ENCODE measurements at regions not wholly inside any gene's neighbourhood (a gene's known extent, or its start where the extent isn't known, plus 50 kb on each side); places are given as distances from the start of the nearest gene placed in this dataset.

DNA sequence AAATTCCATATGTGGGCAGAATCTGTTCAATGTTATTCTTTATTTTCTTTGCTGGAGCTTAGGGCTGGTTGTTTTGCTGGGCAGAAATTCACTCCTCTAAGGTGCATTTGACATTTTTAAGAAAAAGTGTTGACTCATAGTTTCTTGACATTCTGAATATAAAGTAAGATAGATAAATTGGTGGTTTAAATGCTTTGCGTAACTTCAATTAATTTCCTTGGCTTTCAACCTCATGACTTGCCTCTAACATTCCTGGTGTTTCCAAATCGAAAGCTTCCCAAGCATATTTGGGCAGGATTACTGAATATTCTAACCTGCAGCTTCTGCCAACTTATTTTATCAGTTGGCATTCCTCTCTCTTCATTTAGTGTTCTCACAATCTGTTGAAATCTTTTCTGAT is 718.7 kb upstream of the ADGRB3 start:
- POLR2A ChIA-PET: no interaction called here
- 41% methylated on average over 2 of the region's 2 CpGs for WGBS (ENCODE audit: missing lambda C conversion rate)
- H3K27ac ChIP-seq: no peak overlapping the region
- no peak overlapping the region for H3K4me2 ChIP-seq
- CTCF ChIA-PET: no interaction called here
- no peaks in the 10 kb centered on the region for H3K9me3 ChIP-seq
- DNase-seq (ENCODE audit: low read depth in 1 of 2, low spot score in 1 of 2): no peak
- TF ChIP-seq, protein P1, sequence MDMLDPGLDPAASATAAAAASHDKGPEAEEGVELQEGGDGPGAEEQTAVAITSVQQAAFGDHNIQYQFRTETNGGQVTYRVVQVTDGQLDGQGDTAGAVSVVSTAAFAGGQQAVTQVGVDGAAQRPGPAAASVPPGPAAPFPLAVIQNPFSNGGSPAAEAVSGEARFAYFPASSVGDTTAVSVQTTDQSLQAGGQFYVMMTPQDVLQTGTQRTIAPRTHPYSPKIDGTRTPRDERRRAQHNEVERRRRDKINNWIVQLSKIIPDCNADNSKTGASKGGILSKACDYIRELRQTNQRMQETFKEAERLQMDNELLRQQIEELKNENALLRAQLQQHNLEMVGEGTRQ (IDR thresholded peaks at IDR 0.05): no peak
- TF ChIP-seq EP300 (IDR thresholded peaks at IDR 0.05) (no peak), FOSB (CRISPR knock-in tag; IDR thresholded peaks at IDR 0.05) (no peak), PHF8 (IDR thresholded peaks at IDR 0.05; ENCODE audit: borderline replicate concordance, low read depth) (no peak), SREBF2 (IDR thresholded peaks at IDR 0.05) (no peak), HDAC2 (IDR thresholded peaks at IDR 0.05) (no peak), ZFP36 (IDR thresholded peaks at IDR 0.05; ENCODE audit: borderline replicate concordance, partially characterized antibody) (no peak), POLR2A (IDR thresholded peaks at IDR 0.05; ENCODE audit: low read length) (no peak)
- TF ChIP-seq, protein P2, sequence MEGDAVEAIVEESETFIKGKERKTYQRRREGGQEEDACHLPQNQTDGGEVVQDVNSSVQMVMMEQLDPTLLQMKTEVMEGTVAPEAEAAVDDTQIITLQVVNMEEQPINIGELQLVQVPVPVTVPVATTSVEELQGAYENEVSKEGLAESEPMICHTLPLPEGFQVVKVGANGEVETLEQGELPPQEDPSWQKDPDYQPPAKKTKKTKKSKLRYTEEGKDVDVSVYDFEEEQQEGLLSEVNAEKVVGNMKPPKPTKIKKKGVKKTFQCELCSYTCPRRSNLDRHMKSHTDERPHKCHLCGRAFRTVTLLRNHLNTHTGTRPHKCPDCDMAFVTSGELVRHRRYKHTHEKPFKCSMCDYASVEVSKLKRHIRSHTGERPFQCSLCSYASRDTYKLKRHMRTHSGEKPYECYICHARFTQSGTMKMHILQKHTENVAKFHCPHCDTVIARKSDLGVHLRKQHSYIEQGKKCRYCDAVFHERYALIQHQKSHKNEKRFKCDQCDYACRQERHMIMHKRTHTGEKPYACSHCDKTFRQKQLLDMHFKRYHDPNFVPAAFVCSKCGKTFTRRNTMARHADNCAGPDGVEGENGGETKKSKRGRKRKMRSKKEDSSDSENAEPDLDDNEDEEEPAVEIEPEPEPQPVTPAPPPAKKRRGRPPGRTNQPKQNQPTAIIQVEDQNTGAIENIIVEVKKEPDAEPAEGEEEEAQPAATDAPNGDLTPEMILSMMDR (IDR thresholded peaks at IDR 0.05): no peak
- TF ChIP-seq, protein P3, sequence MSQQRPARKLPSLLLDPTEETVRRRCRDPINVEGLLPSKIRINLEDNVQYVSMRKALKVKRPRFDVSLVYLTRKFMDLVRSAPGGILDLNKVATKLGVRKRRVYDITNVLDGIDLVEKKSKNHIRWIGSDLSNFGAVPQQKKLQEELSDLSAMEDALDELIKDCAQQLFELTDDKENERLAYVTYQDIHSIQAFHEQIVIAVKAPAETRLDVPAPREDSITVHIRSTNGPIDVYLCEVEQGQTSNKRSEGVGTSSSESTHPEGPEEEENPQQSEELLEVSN (IDR thresholded peaks at IDR 0.05; ENCODE audit: borderline replicate concordance, low read depth): no peak
- no peak overlapping the region for H3K4me3 ChIP-seq
- FAIRE-seq: no peak
- no peaks in the 10 kb centered on the region for H3K4me1 ChIP-seq
- no peak for ATAC-seq

DNA sequence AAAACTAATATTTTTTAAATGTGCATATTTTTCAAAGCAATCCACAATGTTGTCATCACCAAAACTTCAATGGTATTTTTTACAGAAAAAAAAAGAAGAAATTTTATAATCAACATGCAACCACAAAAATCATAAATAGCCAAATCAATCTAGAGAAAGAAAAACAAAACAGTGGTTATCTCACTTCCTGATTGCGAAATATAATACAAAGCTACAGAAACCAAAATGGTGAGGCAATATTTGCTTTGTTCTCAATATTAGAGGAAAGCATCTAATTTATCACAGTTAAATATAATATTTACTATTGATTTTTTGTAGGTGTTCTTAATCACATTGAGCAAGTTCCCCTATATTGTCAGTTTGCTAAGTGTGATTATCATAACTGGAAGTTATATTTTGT is 720.7 kb upstream of the ADGRB3 start:
- Histone ChIP-seq H3K4me2 (no peak overlapping the region), H3K4me3 (no peak overlapping the region), H3K27ac (no peak overlapping the region), H3K9me3 (no peaks in the 10 kb centered on the region), H3K4me1 (no peaks in the 10 kb centered on the region)
- no peak for DNase-seq (ENCODE audit: low read depth in 1 of 2, low spot score in 1 of 2)
- ChIA-PET POLR2A (no interaction called here), CTCF (no interaction called here)
- ATAC-seq: no peak
- FAIRE-seq: no peak
- 10% methylated on average over 1 of the region's 1 CpG for WGBS (ENCODE audit: missing lambda C conversion rate)
- TF ChIP-seq RFX5 (IDR thresholded peaks at IDR 0.05): no peak
- TF ChIP-seq FOSB (CRISPR knock-in tag; IDR thresholded peaks at IDR 0.05): no peak
- TF ChIP-seq, protein P4, sequence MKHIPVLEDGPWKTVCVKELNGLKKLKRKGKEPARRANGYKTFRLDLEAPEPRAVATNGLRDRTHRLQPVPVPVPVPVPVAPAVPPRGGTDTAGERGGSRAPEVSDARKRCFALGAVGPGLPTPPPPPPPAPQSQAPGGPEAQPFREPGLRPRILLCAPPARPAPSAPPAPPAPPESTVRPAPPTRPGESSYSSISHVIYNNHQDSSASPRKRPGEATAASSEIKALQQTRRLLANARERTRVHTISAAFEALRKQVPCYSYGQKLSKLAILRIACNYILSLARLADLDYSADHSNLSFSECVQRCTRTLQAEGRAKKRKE (CRISPR knock-in tag; IDR thresholded peaks at IDR 0.05; ENCODE audit: low read depth): no peak
- TF ChIP-seq SMC3 (IDR thresholded peaks at IDR 0.05): no peak
- TF ChIP-seq PHF8 (IDR thresholded peaks at IDR 0.05; ENCODE audit: borderline replicate concordance, low read depth): no peak
- TF ChIP-seq BHLHE40 (IDR thresholded peaks at IDR 0.05; ENCODE audit: low read depth, low read length): no peak
- no peak for TF ChIP-seq HEYL (CRISPR knock-in tag; IDR thresholded peaks at IDR 0.05)
- TF ChIP-seq EP300 (IDR thresholded peaks at IDR 0.05): no peak
- TF ChIP-seq EHMT2 (IDR thresholded peaks at IDR 0.05; ENCODE audit: low read depth): no peak
- no peak for TF ChIP-seq CBX2 (IDR thresholded peaks at IDR 0.05; ENCODE audit: borderline replicate concordance, low read depth)
- TF ChIP-seq MYC (IDR thresholded peaks at IDR 0.05; ENCODE audit: borderline replicate concordance, low read length): no peak
- no peak for TF ChIP-seq MAFK (IDR thresholded peaks at IDR 0.05; ENCODE audit: partially characterized antibody)
- TF ChIP-seq KDM1A (IDR thresholded peaks at IDR 0.05; ENCODE audit: low read depth): no peak
- TF ChIP-seq GATA3 (IDR thresholded peaks at IDR 0.05; ENCODE audit: borderline replicate concordance): no peak
- no peak for TF ChIP-seq TP53 (CRISPR knock-in tag; IDR thresholded peaks at IDR 0.05)

DNA sequence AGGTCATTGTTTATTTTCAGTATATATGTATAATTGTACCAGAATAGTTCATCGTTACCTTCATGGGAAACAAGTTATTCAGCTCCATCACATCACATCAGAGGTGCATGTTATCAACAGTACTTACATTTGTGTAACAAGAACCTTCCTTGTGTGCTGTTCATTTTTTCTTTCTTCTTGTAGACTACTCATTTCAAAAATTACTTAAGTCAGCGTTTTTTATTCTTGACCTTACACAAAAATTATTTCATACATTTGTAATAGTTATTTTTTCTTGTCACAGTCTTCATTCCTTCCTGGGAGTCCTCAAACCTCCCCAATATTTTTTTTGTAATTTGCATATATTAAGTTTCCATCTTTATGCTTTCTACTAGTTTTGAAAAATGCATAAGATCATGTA is 725.7 kb upstream of the ADGRB3 start:
- 14% methylated on average over 2 of the region's 2 CpGs for WGBS (ENCODE audit: missing lambda C conversion rate)
- no peak overlapping the region for H3K4me3 ChIP-seq
- TF ChIP-seq RFX5 (IDR thresholded peaks at IDR 0.05): no peak
- TF ChIP-seq MAFK (IDR thresholded peaks at IDR 0.05; ENCODE audit: partially characterized antibody): peak; percentile 75
- TF ChIP-seq ZSCAN20 (CRISPR knock-in tag; IDR thresholded peaks at IDR 0.05): no peak
- TF ChIP-seq CEBPB (IDR thresholded peaks at IDR 0.05): no peak
- no peak for TF ChIP-seq NR3C1 (IDR thresholded peaks at IDR 0.05)
- POLR2A ChIA-PET: no interaction called here
- CTCF ChIA-PET: no interaction called here
- H3K4me1 ChIP-seq: no peaks in the 10 kb centered on the region
- ATAC-seq: no peak
- H3K9me3 ChIP-seq: no peaks in the 10 kb centered on the region
- DNase-seq (ENCODE audit: low read depth in 1 of 2, low spot score in 1 of 2): no peak
- FAIRE-seq: no peak
- H3K27ac ChIP-seq: no peak overlapping the region
- H3K4me2 ChIP-seq: no peak overlapping the region

All from A549 (cell line).